GM06990 (cell line): ENCODE measurements at regions not wholly inside any gene's neighbourhood (a gene's known extent, or its start where the extent isn't known, plus 50 kb on each side); places are given as distances from the start of the nearest gene placed in this dataset.
A peak's percentile ranks its signal among the peaks of the same experiment; 100 is the strongest.

Experiments
- DNase-seq: peaks from one replicate; pipeline ENCODE4 v3.0.0-alpha.2; 2011; ENCODE audit not compliant: insufficient read length; ENCODE audit errors: extremely low read depth
- H3K27me3 ChIP-seq: replicated peaks from 2 replicates; pipeline ENCODE4 v1.6.0; 2011; ENCODE audit warnings: low read length; ENCODE audit not compliant: control insufficient read depth, insufficient read depth
- H3K36me3 ChIP-seq: 2 replicates; pipeline ENCODE4 v1.5.1; 2011; ENCODE audit warnings: low read length; ENCODE audit not compliant: control insufficient read depth, insufficient read depth
- H3K4me3 ChIP-seq: replicated peaks from 2 replicates; pipeline ENCODE4 v1.5.1; 2011; ENCODE audit warnings: low read depth, mild to moderate bottlenecking, control low read depth, low read length
- TF ChIP-seq, protein P1 (sequence below): IDR thresholded peaks from 2 replicates; pipeline ENCODE4 v1.5.1; 2011; ENCODE audit warnings: low read length, control low read depth, mild to moderate bottlenecking, inconsistent platforms; ENCODE audit not compliant: insufficient read depth, poor library complexity, severe bottlenecking

DNA sequence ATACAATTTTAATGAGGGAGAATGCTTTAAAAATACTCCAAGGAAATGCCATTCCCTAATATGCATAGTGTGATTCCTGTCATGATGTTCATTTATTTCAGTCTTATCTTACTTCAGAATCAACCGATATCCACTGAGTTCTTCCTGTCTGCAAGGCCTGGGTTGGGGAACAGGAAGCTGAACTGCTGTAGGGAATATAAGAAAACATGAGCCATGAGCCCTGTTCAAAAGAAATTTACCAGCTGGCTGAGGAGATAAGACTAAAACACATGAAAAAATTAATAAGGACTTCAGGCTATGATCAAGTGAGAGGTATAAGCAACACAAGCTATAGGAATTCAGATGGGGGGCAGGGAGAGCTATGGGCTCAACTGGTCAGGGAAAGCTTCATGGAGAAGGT is 184.7 kb downstream of the PLPP4 start:
- no peak for DNase-seq
- Histone ChIP-seq H3K27me3 (peaks cover 2% of the 10 kb centered on the region), H3K36me3 (no peaks in the 10 kb centered on the region), H3K4me3 (no peak overlapping the region)
- TF ChIP-seq, protein P1, sequence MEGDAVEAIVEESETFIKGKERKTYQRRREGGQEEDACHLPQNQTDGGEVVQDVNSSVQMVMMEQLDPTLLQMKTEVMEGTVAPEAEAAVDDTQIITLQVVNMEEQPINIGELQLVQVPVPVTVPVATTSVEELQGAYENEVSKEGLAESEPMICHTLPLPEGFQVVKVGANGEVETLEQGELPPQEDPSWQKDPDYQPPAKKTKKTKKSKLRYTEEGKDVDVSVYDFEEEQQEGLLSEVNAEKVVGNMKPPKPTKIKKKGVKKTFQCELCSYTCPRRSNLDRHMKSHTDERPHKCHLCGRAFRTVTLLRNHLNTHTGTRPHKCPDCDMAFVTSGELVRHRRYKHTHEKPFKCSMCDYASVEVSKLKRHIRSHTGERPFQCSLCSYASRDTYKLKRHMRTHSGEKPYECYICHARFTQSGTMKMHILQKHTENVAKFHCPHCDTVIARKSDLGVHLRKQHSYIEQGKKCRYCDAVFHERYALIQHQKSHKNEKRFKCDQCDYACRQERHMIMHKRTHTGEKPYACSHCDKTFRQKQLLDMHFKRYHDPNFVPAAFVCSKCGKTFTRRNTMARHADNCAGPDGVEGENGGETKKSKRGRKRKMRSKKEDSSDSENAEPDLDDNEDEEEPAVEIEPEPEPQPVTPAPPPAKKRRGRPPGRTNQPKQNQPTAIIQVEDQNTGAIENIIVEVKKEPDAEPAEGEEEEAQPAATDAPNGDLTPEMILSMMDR, result no peak

- Histone ChIP-seq H3K4me3 (no peak overlapping the region), H3K27me3 (no peaks in the 10 kb centered on the region; the same call in 1 of the 2 replicates), H3K36me3 (no peaks in the 10 kb centered on the region)
- TF ChIP-seq, protein P1, result no peak
- no peak for DNase-seq
Observed at GRCh38 chr10:120643351-120643750, 186.3 kb downstream of the PLPP4 start.

- H3K27me3 ChIP-seq, result no peaks in the 10 kb centered on the region; the same call in 1 of the 2 replicates
- no peak for DNase-seq
- TF ChIP-seq, protein P1, result no peak
- H3K4me3 ChIP-seq, result no peak overlapping the region
- H3K36me3 ChIP-seq, result no peaks in the 10 kb centered on the region
Observed at GRCh38 chr10:120644556-120645410, 187.8 kb downstream of the PLPP4 start.

DNA sequence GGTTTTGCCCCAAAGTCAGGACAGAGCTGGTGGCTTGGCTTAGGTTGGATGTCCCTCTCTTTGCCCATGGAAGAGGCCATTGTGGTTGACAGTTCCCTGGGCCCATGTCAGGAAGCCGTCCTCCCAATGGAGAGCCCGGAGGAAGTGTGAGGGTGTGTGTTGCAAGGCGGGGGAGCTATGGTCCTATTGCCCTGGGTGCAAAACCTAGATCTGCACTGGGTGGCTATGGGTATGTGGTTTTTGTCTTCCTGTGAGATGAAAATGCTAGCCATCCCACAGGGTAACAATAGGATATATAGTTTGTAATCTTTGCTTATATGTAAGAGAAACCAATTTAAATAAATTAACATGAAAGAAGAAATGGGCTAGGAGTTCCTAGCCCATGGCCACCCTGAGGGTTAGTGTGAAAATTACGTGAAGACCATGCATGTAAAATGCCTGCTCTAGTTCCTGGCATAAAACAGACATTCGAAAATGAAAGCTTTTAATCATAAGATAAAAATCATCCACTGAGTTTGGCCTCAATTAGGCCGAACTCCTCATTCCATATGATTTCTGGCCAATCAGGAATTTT is 189.2 kb downstream of the PLPP4 start:
- H3K27me3 ChIP-seq, result no peaks in the 10 kb centered on the region
- no peak overlapping the region for H3K4me3 ChIP-seq
- TF ChIP-seq, protein P1, result no peak

DNA sequence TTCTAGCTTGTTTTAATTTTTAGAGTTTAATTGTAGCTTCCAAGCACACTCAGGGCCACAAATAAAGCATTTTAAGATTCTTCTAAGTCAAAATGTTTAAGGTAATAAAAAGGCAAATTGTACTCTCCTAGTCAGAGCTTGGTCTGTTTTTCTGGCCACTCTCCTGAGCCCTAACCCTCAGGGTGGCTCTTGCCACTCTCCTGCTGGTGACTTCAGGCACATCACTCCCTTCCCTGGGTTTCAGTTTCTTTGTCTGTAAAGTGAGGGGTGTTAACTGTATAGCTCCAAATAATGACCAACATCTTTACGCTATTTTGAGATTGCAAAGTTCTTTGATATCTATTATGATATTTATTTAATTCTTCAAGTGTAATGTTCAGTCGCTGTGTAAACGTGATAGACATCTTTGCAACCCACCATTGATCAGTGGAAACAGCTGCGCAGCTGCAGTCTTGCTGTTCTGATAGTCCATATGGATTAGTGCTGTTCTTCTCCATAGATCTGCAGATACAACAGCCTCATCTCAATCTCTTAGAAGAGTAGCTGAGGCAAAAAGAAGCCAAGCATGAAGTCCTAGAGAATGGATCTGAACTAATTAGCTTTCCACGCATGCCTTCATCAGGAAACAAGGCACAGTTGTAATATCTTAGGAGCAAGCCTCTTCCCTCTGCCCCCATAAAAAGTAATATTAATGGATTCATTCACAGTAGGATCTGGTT is 189.9 kb downstream of the PLPP4 start:
- H3K27me3 ChIP-seq, result no peaks in the 10 kb centered on the region
- no peaks in the 10 kb centered on the region for H3K36me3 ChIP-seq
- TF ChIP-seq, protein P1, result peak; percentile 18
- no peak overlapping the region for H3K4me3 ChIP-seq
- DNase-seq, result no peak

More for the DNA sequence above, 189.2 kb downstream of the PLPP4 start:
- no peaks in the 10 kb centered on the region for H3K36me3 ChIP-seq
- no peak for DNase-seq
